HG03432 (cell line): ENCODE measurements at regions not wholly inside any gene's neighbourhood (a gene's known extent, or its start where the extent isn't known, plus 50 kb on each side); places are given as distances from the start of the nearest gene placed in this dataset.
A peak's percentile ranks its signal among the peaks of the same experiment; 100 is the strongest.

ENCODE experiments used
- ATAC-seq: cut with Tn5 transposase; IDR thresholded peaks from one replicate; pipeline ENCODE4 v1.9.1; 2021; ENCODE audit warnings: mild to moderate bottlenecking, moderate library complexity; ENCODE audit not compliant: unreplicated experiment

DNA sequence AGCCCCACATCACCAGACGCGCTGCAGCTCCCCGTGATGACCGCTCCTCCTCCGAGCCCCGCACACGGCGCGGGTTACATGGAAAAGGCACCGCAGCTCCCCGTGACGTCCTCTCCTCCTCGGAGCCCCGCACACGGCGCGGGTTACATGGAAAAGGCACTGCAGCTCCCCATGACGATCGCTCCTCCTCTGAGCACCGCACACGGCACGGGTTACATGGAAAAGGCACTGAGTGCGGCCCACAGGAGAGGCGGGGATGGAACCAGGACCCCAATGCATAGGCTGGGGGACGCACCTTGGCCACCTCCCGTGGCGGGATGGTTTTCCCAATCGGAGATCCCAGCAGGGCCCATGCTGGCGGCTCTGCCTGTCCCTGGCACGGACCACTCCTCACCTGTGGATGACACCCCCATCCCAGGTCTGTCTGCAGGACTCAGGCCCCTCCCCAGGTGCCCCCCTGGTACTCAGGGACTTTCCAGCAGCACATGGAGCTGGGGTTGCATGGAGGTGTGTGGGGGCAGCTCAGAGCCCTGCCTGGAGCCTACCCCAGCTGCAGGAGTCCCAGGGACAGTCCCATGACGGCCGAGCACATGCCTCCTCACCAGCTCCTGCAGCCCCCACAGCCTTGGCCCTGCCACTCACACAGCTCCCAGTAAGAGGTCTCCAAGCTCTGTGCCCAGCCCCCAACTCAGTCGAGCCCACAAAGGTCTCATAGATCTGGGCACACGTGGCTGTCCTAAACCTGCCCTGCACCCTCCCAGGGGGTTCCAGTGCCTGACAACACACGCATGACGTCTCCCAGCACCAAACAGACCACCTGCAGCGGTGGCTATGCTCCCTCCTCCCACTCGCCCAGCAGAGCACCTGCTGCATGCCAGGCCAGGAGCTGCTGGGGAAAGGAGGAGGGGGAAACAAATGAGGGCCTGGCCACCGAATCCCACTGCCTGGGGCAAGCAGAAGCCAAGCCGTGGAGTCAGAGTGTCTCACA is 166.6 kb downstream of the BRD1 start:
- no peak for ATAC-seq

DNA sequence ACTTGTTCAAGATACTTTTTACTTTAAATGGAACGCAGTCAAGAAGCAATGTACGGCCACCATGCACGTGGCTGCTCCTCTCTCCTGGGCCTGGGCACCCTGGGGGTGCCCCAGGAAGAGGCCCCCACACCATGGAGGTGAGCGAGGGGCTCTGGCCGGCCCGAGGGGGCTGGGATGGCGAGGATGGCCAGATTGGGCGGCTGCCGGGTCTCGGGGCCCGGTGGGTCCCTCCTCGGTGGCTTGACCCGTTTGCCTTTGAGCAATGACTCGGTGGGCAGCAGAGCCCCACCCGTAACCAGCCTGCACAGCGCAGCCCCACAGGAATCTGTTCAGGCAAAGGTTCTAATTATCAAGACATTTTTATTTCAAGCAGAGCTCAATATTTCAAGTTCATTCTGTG is 167.4 kb downstream of the BRD1 start:
- no peak for ATAC-seq

DNA sequence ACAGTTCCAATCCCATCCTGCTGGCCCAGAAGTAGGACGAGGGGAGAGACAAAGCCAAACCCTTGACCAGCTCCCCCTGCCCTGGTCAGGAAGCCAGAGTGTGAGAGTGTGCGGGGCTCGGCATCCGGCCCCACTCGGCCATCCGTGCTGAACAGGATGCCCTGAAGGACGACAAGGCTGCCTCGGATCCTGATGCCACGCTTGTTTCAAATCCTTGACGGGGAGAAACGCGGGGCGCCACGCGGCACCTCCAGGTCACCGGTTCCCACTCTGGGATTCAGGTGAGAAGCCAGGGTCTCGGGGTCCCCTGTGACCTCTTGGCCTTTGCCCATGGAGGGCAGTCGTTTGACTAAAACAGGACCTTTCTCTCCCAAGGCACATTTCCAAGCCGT is 167.8 kb downstream of the BRD1 start:
- ATAC-seq, result no peak

DNA sequence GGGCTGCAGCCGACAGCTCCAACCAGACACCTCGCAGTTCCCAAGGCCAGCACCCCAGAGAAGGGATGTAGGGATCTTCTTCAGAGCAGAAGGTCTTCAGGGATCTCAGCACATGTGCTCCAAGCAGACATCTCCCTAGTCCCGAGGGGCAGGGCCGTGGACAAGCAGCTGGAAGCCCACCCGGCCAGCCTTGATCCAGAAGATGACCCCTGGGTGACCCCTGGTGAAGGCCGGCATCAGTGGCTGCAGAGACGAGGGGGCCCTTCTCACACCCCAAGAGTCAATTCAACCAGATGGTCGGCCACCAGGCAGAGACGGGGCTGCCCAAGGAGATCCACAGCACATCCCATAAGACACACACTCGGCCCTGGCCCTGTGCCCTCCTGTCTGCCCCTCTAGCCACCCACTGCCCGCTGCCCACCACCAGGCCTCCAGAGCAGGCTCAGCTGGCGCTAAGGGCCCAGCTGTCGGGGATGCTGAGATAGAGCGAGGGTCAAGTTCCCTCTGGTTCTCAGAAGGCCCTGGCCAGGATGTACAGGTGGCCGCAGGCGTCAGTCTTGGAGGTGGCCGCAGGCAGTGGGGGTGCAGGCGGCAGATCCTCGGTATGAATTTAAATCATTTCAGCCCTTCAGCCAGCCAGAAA is 168.3 kb downstream of the BRD1 start:
- no peak for ATAC-seq

DNA sequence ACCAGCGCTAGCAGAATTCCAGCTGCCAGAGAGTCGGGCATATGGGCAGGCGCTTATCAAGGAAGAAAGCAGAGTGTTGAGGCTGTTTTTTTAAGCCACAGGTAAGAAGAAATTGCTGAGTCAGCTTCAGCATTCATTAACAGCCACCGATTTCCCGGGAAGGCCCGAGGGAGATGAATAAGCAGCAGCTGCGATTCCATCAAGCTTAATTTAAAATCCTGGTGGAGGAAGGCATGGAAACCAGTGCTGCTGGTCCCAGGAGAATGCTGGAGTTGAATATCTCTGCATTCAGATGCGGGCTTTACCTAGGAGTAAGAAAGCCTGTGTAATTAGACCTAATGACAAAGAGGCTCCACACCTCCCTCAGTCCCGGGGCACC is 168.8 kb downstream of the BRD1 start:
- ATAC-seq, result no peak

DNA sequence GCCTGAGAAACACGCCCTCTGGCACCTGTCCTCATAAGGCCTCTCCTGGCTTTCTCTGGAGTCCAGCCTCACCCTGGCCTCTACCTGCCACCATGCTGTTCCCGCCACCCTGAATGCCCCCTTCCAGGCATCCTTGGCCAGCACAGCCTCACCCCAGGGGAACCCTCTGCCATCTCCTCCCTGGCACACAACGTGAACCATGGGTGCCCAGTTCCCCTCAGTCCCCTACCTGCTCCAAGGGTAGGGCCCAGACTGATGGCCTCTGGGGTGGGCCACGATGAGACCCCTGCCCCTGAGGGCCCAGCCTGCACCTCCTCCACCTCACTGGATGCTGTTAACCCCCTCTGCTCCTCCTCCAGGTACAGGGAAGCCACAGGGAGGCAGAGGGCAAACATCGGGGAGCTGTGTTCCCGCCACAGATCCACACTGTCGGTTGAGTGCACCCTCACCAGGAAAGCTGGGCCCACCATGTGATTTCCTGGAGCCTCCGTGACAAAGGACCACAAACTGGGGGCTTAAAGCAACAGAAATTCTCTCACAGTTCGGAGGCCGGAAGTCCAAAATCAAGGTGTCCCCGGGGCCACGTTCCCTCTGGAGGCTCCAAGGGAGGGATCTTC is 169.6 kb downstream of the BRD1 start:
- ATAC-seq, result no peak

DNA sequence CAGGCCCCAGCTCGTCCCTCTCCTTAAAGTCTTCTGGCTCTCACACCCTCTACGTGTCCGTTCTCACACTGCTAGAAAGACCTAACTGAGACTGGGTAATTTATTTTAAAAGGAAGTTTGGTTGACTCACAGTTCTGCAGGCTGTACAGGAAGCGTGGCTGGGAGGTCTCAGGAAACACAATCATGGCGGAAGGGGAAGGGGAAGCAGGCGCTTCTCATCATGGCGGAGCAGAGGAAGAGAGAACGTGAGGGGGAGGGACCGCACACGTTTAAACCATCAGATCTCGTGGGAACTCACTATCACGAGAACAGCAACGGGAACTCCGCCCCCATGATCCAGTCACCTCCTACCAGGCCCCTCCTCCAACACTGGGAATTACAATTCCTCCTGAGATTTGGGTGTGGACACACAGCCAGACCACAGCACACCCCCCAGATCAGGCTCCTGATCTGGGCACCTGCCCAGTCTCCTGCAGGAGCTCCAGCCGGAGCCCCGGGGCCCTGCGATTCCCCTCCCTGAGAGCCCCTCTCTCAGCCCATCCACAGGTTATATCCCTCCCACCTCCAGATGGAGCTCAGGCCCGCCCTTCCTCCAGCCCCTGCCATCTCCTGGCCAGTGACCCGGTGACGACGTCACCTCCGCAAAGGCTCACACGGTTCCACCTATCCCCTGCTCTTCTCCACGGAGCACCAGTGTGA is 170.2 kb downstream of the BRD1 start:
- ATAC-seq, result peak; percentile 63

DNA sequence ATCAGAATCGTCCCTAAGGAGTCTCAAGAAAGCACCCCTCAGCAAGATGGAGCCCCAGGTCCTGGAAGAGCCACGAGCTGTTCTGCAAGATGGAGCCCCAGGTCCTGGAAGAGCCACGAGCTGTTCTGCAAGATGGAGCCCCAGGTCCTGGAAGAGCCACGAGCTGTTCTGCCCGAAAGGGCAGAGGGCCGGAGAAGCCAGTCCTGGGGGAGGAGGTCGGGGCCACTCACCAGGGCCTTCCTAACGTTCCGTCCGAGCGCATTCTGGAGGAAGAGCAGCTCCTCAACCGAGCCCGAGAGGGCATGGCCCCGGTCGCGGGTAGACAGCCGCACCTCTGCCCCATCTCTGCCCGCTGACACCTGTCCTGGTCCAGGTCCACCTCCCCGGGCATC is 170.8 kb downstream of the BRD1 start:
- peak; percentile 39 for ATAC-seq

DNA sequence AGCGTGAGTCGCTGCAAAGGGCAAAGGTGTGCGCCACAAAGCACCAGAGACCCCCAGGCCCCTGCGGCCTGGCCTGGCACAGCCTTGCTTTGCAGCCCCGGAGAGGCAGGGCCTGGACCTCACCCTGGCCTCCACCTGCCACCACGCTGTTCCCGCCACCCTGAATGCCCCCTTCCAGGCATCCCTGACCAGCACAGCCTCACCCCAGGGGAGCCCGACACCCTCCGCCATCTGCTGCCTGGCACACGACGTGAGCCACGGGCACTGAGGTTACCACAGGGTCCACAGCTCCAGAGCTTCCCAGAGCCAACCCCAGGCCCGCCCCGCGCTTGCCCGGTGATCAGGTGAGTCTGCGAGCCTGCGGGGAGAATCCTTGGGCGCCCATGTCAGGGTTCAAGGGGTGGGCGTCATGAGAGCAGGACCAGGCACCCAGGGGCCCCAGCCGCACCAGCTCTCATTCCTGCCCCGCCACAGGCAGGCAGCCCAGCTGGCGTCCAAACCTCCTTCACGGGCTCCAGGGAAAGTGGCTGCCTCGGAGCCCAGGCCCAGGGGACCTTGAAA is 171.3 kb downstream of the BRD1 start:
- ATAC-seq, result no peak

DNA sequence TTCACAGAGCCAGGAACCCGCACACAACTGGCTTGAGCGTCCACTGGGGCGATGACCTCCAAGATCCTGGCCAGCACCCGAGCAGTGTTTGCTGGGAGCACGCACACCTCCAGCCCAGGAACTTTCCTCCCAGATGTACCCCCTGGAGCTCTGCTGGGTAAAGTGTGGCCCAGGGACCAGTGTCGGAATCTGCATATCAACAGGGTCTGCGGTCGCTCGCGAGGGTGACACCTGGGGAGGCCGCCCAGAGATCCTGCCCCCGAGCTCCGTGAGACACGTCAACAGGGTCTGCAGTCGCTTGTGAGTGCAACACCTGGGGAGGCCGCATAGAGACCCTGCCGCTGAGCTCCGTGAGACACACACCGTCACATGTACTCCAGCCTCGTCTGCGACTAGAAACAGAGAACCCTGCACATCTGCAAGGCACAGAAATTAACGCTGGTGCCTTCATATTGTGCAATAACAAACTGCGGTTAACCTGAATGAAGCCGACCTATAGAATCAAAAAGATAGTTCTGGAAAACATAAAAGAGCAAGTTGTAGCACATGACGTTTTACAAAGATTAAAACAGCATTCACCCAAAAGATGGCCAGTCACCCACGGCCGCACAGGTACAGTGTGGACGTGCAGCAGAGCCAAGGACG is 172.4 kb downstream of the BRD1 start:
- ATAC-seq, result no peak

DNA sequence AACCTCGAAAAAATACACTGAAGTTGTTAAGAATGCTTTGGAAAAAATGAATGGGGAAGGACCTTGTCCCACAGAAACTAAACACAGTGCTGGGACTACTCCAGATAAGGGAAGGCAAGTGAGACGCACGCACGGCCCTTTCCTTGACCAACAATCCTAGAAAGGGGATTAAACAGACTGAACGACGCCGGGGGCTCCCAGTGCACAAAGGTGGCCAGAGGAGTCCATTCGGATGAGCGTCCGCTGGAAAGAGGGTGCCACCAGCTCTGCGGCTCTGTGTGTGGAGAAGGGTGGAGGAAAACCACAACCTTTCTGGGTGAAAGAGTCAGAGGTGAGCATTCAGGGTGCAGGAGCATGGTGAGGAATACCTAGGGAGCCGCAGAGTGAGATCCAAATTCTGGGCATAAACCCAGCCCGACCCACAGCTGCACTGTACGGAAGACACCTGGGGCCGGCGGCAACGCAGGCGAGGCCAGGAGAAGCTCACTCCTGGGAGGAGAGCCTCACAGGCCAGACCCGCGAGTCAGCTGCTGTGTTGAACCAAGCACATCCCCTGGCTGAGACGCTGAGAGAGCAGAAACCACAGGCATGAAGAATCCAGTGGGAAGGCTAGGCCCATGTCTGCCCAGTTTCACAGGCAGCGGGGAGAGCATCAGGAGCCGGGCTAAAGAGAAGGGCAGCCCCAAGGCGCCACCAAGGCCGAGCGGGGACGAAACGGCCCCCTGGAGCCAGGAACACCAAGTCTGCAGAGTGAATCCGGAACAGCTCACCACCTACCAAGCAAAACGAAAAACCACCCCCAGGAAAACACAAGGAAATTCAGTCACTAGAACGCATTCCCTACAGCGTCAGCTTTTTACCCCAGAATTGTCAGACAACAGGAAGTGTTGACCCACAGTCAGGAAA is 177.1 kb downstream of the BRD1 start:
- no peak for ATAC-seq

DNA sequence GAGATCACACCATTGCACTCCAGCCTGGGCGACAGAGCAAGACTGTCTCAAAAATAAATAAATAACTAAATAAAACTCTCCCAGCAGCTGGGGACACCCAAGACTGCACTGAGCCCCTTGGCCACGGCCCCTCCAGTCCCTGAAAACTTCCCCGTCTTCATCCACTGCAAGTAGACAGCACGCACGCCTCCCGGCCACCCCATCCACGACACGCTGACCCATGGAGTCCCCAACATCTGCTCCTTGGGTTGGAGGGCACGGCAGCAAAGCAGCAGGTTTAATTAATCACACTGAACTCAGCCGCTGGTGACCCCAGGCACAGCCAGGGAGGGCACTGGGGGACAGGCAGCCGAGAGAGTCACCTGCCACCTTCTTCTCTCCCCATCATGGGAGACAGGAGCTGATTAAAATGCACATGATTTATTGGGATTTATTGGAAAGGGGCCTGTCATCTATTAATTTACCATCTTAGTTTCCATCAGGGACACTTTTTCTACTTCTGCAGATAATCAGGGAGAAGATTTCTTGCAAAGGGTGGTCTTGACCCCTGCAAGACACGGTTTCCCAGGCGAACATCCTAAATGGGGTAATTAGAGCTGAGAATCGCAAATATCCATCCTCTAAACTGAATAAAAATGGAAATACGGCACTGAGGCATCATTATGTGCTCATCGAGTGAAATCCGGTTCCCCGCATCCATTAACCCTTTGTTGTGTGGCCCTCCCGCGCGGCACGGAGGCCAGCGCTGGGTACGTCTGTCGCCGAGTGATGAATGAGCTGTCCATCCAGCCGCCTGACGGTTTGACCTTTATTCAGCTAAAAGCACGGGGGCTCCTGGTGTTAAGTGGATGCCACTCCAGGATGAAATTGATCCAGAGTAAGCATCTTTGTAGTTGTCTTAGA is 178.3 kb downstream of the BRD1 start:
- no peak for ATAC-seq

DNA sequence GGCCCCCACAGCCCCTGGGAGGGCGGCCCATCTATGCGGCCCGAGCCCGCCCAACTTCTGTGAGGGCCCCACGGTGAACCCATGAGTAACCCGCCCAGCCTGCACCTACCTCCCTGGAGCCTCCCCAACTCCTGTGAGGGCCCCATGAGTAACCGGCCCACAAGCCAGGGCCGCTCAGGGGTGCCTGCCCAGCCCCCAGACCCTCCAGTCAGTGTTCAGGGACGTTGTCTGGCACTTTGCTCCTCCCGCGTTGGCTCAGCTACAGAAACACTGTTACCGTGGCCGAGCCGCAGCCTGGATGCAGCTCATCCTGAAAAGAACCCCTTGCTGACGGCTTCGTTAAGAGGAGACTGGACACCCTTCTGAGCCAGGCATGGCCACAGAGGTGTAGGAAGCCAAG is 179.6 kb downstream of the BRD1 start:
- no peak for ATAC-seq

DNA sequence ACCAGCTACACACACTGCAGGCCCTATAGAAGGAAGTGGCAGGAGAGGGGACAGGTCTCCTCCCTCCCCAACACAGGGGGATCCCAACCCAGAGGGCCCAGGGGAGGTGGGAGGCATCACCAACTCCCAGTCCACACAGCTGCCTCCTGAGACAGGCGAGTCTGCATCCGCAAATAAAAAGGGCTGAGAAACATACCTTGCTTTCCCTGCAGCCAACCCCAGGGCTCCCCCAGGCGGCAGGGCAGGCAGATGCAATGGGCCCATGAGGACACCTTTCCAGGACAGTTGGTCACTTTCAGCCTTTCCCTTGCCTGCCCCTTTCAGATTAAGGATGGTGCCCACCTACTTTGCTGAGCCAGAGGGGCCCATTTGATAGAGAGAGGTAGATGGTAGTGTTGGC is 180.0 kb downstream of the BRD1 start:
- no peak for ATAC-seq

DNA sequence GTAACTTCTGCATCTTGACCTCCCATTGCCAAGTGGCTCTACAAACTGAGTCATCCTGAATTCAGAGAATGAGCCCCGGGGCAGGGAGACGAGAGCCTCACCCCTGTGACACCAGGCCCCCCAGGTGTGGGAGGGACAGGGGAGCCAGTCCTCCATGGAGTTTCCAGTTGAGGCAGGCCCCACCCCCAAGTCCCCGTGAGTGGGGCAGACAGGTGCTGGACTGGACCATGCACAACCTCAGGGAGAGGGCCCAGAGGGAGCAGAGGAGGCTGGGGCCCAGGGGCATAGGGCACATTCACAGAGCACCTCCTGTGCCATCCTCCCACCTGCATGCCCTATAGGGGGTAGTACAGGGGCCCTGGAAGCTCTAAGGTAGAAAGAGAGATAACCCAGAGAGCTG is 180.8 kb downstream of the BRD1 start:
- ATAC-seq, result no peak

DNA sequence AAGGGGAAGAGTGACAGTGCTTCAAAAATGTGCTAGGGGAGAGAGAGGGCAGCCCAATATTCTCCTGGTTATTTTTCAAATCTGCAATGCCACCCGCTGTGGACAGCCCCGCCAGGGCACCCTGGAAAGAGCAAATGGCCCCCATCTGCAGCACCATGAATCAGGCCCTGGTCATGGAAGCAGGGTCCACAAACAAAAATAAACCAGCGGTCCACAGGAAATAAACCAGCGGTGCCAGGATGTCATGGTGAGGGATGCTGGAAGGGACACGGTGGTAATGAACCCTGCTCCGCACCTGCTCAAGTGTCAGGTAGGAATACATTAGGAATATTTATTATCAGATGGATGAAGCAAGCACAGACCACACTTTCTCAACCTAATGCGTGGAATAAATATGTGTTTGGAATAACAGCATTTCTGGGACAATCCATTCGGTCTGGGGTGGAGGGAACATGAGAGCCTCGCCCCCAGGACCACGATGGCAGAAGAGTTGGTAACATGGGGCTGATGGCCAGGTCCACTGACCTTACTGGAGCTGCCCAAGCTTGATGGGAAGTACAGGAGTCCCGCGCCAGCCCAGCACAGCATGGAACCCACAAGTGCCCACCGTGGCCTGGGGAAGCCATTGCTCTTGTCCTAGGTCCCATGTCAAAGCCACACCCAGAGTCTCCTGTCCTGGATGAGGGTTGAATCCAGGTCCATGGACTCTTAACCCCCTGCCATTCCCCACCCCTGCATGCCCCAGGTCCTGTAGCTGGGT is 181.7 kb downstream of the BRD1 start:
- no peak for ATAC-seq

DNA sequence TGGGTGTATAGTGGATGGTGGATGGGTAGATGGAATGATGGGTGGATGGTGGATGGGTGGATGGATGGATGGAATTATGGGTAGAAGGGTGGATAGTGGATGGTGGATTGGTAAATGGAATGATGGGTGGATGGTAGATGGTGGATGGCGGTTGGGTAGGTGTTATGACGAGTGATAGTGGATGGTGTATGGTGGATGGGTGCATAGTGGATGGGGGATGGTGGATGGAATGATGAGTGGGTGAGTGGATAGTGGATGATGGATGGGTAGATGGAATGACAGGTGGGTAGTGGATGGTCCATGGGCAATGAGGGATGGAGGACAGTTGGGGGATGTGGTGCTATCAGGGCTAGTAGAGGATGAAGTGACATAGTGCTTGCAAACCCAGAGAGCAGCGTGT is 182.4 kb downstream of the BRD1 start:
- no peak for ATAC-seq

DNA sequence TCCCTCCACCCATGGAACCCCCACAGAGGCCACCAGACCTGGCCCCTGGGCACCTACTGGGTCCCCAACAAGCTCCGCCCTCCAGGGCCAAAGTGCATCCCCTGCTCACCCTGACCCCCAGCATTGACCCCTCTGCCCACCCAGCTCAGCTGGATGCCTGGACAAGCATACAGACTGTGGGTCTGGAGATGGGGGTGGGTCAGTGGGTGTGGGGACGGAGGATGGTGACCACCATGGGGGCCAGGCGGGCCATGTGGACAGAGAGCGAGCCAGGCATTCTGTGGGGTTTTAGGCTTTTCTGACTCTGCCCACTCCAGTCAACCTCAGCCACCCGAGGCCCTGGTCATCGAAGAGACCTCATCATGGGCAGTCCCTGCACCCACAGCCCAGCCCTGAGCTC is 183.7 kb downstream of the BRD1 start:
- no peak for ATAC-seq
